ENCODE measurements at regions not wholly inside any gene's neighbourhood (a gene's known extent, or its start where the extent isn't known, plus 50 kb on each side); places are given as distances from the start of the nearest gene placed in this dataset.

DNA sequence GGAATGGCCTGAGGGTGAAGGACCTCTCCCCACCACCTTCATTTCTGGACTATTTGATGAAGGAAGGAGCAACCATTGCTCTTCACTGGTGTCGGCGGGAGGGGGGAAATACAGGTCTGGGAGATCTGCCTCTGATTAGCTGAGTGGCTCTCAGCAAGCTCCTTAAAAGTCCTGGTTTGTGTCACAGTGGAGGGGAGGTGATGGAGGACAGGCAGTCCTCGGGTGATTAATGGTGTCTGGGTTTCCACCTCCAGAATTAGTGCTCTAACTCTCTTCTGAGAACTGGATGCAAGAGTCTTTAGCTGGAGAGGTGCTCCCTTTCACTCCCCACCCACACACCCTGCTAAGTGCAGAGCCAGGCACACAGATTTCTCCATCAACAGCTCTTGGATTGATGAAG lies 83.2 kb downstream of the TTC32 start:
- TF ChIP-seq, protein P1, sequence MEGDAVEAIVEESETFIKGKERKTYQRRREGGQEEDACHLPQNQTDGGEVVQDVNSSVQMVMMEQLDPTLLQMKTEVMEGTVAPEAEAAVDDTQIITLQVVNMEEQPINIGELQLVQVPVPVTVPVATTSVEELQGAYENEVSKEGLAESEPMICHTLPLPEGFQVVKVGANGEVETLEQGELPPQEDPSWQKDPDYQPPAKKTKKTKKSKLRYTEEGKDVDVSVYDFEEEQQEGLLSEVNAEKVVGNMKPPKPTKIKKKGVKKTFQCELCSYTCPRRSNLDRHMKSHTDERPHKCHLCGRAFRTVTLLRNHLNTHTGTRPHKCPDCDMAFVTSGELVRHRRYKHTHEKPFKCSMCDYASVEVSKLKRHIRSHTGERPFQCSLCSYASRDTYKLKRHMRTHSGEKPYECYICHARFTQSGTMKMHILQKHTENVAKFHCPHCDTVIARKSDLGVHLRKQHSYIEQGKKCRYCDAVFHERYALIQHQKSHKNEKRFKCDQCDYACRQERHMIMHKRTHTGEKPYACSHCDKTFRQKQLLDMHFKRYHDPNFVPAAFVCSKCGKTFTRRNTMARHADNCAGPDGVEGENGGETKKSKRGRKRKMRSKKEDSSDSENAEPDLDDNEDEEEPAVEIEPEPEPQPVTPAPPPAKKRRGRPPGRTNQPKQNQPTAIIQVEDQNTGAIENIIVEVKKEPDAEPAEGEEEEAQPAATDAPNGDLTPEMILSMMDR (IDR thresholded peaks at IDR 0.05) = no peak
- no peak for TF ChIP-seq POLR2A (IDR thresholded peaks at IDR 0.05)
- no peak for TF ChIP-seq EP300 (IDR thresholded peaks at IDR 0.05)
